ENCODE measurements at regions not wholly inside any gene's neighbourhood (a gene's known extent, or its start where the extent isn't known, plus 50 kb on each side); places are given as distances from the start of the nearest gene placed in this dataset.
A peak's percentile ranks its signal among the peaks of the same experiment; 100 is the strongest.

GRCh38 chr1:175865041-175865766, 121.8 kb upstream of the TNR start:
- peak; percentile 2 for DNase-seq (ENCODE audit: low spot score)

GRCh38 chr1:175864625-175865024, 121.2 kb upstream of the TNR start:
- no peak for DNase-seq (ENCODE audit: low spot score)

- DNase-seq (ENCODE audit: low spot score) = no peak
Observed at GRCh38 chr1:175864183-175864582, 120.8 kb upstream of the TNR start.

- no peak for DNase-seq (ENCODE audit: low spot score)
Observed at GRCh38 chr1:175863299-175864050, 120.1 kb upstream of the TNR start.

GRCh38 chr1:175862408-175862807, 119.0 kb upstream of the TNR start:
- no peak for DNase-seq (ENCODE audit: low spot score)

GRCh38 chr1:175861626-175862367, 118.4 kb upstream of the TNR start:
- DNase-seq (ENCODE audit: low spot score) = no peak

GRCh38 chr1:175857756-175858155, 114.4 kb upstream of the TNR start:
- no peak for DNase-seq (ENCODE audit: low spot score)

GRCh38 chr1:175853681-175854080, 110.3 kb upstream of the TNR start:
- no peak for DNase-seq (ENCODE audit: low spot score)

GRCh38 chr1:175851749-175852148, 108.4 kb upstream of the TNR start:
- no peak for DNase-seq (ENCODE audit: low spot score)

- DNase-seq (ENCODE audit: low spot score) = no peak
Observed at GRCh38 chr1:175848329-175848728, 104.9 kb upstream of the TNR start.

GRCh38 chr1:175845985-175846384, 102.6 kb upstream of the TNR start:
- no peak for DNase-seq (ENCODE audit: low spot score)

- DNase-seq (ENCODE audit: low spot score) = no peak
Observed at GRCh38 chr1:175845338-175845737, 101.9 kb upstream of the TNR start.

GRCh38 chr1:175844877-175845276, 101.5 kb upstream of the TNR start:
- no peak for DNase-seq (ENCODE audit: low spot score)

- DNase-seq (ENCODE audit: low spot score) = no peak
Observed at GRCh38 chr1:175842550-175842949, 99.2 kb upstream of the TNR start.

GRCh38 chr1:175841738-175842187, 98.4 kb upstream of the TNR start:
- DNase-seq (ENCODE audit: low spot score) = no peak

- no peak for DNase-seq (ENCODE audit: low spot score)
Observed at GRCh38 chr1:175840787-175841186, 97.4 kb upstream of the TNR start.

GRCh38 chr1:175839779-175840669, 96.6 kb upstream of the TNR start:
- DNase-seq (ENCODE audit: low spot score) = no peak

- no peak for DNase-seq (ENCODE audit: low spot score)
Observed at GRCh38 chr1:175834597-175834996, 91.2 kb upstream of the TNR start.

- DNase-seq (ENCODE audit: low spot score) = no peak
Observed at GRCh38 chr1:175833951-175834350, 90.6 kb upstream of the TNR start.

GRCh38 chr1:175833502-175833901, 90.1 kb upstream of the TNR start:
- no peak for DNase-seq (ENCODE audit: low spot score)

- no peak for DNase-seq (ENCODE audit: low spot score)
Observed at GRCh38 chr1:175830500-175830899, 87.1 kb upstream of the TNR start.

GRCh38 chr1:175829845-175830244, 86.5 kb upstream of the TNR start:
- DNase-seq (ENCODE audit: low spot score) = no peak

Measured in AG08395 (cell line).